ENCODE measurements at regions not wholly inside any gene's neighbourhood (a gene's known extent, or its start where the extent isn't known, plus 50 kb on each side); places are given as distances from the start of the nearest gene placed in this dataset.

DNA sequence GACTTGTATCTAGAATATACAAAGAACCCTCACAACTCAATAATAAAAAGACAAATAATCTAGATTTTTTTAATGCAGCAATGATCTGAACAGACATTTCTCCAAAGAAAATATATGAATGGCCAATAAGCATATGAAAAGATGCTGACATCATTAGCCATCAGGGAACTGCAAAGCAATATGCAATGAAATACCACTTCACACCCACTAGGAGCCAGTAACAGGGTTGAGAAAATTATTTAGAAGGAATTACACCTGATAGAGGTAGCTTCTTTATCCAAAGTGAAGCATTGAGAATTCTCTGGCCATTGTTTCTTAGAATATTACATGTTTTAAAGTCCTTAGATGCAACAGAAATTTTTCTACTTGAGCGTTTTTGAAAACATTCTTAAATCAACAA is 316.9 kb downstream of the KCNN2 start:
- TF ChIP-seq POLR2AphosphoS5 (IDR thresholded peaks at IDR 0.05; ENCODE audit: low read depth, low read length) (no peak), TAF1 (IDR thresholded peaks at IDR 0.05; ENCODE audit: borderline replicate concordance, low read depth, low read length) (no peak)

All from GM12892 (cell line).